CD4-positive, alpha-beta T cell treated with Interferon gamma for 1 hour (primary cell): ENCODE measurements at regions not wholly inside any gene's neighbourhood (a gene's known extent, or its start where the extent isn't known, plus 50 kb on each side); places are given as distances from the start of the nearest gene placed in this dataset.
"Not testable (repeated sequence)": the region's sequence is repeated elsewhere in the genome, so short reads cannot be mapped to it uniquely, and the experiment has no call there.

ENCODE experiments used
- DNase-seq: peaks from one replicate; pipeline ENCODE4 v3.0.0-alpha.2; 2020

DNA sequence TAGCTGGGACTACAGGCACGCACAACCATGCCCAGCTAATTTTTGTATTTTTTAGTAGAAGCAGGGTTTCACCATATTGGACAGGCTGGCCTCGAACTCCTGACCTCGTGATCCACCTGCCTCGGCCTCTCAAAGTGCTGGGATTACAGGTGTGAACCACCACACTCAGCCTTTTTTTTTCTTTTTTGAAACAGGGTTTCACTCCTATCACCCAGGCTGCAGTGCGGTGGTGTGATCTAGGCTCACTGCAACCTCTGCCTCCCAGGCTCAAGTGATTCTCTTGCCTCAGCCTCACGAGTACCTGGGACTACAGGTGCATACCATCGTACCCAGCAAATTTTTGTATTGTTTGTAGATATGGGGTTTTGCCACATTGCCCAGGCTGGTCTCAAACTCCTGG lies 280.9 kb downstream of the GOLGA6L6 start:
- not testable (repeated sequence) for DNase-seq

DNA sequence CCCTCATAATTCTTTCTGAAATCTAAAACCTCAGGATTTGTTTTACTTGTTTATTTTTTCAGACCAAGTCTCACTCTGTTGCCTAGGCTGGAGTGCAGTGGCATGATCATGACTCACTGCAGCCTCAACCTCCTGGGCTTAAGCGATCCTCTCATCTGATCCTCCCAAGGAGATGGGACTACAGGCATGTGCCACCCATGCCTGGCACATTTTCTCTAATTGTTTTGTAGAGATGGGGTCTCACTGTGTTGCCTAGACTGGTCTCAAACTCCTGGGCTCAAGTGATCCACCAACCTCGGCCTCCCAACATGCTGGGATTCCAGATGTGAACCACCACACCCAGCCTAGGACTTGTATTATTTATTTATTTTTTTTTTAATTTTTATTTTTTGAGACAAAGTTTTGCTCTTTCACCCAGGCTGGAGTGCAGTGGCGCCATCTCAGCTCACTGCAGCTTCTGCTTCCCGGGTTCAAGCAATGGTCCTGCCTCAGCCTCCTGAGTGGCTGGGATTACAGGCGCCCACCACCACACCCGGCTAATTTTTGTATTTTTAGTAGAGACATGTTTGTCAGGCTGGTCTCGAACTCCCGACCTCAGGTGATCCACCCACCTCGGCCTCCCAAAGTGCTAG lies 281.9 kb downstream of the GOLGA6L6 start:
- DNase-seq = not testable (repeated sequence)

DNA sequence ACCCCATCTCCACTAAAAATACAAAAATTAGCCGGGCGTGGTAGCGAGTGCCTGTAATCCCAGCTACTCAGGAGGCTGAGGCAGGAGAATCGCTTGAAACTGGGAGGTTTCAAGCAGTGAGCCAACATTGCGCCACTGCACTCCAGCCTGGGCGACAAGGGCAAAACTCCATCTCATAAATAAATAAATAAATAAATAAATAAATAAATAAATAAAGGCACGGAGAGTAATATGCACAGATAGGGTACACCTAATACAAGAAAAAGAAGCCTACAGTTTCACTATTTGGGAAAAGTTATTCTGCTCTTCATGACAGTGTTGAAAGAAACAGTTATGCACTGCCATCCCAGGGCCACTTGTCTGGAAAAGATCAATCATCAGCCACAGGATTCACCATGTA lies 285.2 kb downstream of the GOLGA6L6 start:
- not testable (repeated sequence) for DNase-seq

DNA sequence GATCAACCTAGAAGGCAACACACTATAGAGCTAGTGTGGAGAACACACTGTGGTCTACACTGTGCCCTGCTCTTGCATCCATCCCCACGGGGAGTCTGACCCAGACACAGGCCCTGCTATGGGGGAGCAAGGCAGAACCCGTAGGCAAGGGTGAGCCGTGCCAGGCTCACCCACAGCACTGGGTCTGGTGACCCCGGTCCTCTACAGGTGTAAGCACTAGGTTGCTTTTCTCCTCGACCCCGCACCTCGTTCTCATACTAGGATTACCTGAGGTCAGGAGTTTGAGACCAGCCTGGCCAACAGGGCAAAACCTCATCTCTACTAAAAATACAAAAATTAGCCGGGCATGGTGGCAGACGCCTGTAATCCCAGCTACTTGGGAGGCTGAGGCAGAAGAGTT lies 286.0 kb downstream of the GOLGA6L6 start:
- DNase-seq = not testable (repeated sequence)

DNA sequence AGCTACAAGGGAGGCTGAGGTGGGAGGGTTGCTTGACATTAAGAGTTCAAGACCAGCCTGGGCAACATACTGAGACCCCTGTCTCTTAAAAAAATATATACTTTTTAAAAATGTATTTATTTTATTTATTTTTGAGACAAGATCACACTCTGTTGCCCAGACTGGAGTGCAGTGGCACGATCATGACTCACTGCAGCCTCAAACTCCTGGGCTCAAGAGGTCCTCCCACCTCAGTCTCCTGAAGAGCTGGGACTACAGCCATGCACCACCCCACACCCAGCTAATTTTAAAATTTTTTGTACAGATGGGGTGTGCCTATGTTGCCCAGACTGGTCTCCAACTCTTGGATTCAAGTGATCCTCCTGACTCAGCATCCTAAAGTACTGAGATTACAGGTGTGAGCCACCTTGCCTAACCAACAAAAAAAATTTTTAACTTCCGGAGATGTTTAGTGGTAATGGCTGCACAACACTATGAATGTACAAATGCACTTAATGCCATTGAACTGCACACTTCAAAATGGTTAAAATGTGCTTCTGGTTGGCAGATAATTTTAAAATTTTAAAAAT lies 288.5 kb downstream of the GOLGA6L6 start:
- not testable (repeated sequence) for DNase-seq

DNA sequence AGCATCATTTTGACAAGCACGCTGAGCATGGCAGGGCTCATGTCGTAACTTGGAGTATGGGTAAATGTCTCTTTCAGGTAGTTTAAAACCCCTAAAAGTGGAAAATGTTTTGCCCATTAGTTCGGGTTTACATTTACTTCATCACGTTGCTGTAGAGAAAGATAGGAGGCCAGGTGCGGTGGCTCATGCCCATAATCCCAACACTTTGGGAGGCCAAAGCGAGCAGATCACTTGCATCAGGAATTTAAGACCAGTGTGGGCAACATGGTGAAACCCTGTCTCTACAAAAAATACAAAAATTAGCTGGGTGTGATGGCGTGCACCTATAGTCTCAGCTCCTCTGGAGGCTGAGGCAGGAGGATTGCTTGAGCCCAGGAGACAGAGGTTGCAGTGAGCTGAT lies 289.6 kb downstream of the GOLGA6L6 start:
- DNase-seq = not testable (repeated sequence)

DNA sequence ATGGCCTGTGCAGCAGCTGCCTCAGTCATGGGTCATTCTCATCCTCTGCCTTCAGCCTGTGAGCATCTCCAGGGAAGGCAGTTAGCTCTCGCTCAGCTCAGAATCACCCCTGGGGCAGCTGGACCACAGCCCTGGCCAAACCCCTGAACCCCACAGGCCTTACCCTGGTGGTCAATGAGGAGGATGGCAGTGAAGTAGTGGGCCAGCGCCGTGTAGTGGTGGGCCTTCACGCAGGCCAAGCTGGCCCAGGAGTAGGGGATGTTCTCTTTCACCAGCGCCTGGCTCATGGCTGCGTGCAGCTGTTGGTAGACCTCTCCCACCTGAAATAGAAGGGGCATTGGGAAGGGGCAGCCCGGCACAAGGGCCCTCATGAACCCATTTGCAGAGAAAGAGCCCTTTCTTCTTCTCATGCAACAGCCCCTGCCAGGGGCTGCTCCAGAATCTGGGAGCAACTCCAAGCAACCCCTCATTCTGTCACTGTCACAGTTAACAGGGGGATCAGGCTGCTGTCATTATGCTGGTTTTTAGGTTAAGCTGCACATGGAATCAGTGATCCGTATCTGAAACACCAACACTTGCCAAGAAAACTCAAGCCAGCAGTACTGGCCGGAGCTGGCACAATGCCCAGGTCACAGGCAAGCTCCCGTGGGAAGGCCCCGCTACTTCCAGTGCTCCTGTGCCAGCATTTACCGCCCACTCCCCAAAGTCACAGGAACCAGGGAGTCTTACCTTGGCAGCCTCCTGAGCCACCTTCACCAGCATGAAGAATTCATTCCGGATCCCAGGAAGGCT lies 290.2 kb downstream of the GOLGA6L6 start:
- not testable (repeated sequence) for DNase-seq

DNA sequence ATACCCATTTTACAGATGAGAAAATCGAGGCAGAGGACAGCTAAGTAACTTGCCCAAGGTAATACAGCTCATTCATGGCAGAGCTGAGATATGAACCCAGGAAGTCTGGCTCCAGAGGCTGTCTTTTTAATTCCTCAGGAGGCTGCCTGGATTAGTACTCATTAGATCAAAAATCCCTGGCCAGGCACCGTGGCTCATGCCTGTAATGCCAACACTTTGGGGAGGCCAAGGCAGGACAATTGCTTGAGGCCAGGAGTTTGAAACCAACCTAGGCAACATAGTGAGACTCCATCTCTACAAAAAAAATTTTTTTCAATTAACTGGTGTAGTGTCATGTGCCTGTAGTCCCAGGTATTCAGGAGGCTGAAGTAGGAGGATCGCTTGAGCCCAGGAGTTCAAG lies 291.4 kb downstream of the GOLGA6L6 start:
- not testable (repeated sequence) for DNase-seq

DNA sequence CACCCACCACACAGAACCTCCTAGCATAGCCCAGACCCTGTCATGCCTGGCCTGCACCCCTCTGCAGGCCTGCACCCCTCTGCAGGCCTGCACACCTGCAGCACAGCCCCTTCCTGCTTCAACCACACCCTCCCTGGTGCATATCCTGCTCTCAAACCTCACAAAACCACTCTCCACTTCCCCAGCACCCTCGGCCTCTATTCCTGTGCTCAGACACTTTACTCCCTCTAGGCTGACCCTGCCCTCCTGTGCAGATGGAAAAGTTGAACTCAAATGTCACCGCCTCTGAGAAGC lies 292.0 kb downstream of the GOLGA6L6 start:
- not testable (repeated sequence) for DNase-seq

DNA sequence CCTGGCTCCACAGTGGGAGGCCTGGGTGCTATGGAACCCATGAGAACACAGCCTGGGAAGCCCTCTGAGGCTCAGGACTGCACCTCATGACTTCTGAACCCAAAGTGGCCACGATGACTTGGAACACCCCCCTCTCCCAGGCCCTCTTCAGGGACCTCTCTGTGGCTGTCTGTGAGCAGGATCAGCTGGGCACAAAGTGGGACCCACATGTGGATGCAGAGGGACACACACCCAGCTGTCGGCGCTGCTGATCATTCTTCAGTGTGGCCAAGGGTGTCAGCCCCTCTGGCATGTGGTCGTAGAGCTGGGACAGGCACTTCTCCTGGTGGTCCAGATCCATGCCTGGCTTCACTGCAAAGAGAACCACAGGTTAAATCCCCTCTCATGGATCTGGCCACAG lies 293.2 kb downstream of the GOLGA6L6 start:
- not testable (repeated sequence) for DNase-seq

DNA sequence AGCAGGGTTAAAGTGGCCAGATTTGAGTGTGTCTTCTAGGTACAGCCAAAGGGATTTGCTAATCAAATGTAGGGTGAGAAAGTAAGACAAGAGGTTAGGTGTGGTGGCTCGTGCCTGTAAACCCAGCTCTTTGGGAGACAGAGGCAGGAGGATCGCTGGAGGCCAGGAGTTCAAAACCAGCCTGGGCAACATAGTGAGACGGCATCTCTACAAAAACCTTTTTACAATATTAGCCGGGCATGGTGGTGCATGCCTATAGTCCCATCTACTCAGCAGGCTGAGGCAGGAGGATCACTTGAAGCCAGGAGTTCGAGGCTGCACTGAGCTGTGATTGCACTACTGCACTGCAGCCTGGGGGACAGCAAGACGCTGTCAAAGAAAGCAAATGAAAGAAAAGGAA lies 294.5 kb downstream of the GOLGA6L6 start:
- DNase-seq = not testable (repeated sequence)

DNA sequence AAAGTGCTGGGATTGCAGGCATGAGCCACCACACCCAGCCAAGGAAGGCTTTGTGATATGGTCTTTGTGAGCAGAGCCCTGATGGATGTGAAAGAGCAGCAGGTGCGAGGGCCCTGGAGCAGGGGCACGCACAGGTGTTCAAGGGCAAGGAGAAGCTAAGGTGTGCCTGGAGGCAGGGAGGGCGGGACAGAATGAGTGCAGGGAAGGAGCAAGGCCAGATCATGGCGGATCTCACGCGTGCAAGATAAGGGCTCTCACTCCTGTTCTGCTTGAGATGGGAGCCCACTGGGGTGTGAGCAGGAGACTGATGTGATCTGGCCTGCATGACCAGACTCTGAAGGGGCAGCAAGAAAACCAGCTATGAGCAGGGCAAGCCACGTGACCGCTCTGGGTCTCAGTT lies 295.0 kb downstream of the GOLGA6L6 start:
- not testable (repeated sequence) for DNase-seq

DNA sequence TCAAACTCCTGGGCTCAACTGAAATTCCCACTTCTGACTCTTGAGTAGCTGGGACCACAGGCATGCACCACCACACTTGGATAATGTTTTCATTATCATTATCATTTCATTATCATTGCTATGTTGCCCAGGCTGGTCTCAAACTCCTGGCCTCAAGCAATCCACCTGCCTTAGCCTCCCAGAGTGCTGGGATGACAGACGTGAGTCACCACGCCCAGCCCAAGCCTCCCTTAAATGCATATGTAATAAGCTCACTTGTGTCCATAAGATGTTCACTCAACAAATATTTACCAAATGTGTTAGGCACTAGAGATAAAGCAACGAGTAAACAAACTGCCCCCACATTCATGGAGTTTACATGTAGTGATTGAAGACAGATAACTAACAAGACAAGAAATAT lies 295.7 kb downstream of the GOLGA6L6 start:
- DNase-seq = not testable (repeated sequence)

DNA sequence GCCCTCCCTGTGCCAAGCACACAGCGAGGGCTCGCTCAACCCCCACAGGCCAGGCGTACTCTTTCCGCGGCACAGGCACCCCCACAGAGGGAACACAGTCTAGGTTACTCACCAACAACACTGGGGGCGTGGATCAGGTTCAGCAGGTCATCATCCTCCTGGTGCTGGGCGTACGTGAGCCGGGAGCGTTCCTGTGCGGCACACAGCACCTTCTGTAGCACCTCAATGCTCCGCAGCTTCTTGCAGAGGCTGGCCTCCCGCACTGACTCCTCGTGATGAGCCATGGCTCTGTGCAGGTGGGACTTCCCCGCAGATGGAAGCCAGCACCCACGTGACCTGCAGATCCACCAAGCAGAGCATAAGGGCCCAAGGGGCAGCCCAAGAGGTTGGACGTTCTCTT lies 296.8 kb downstream of the GOLGA6L6 start:
- not testable (repeated sequence) for DNase-seq

DNA sequence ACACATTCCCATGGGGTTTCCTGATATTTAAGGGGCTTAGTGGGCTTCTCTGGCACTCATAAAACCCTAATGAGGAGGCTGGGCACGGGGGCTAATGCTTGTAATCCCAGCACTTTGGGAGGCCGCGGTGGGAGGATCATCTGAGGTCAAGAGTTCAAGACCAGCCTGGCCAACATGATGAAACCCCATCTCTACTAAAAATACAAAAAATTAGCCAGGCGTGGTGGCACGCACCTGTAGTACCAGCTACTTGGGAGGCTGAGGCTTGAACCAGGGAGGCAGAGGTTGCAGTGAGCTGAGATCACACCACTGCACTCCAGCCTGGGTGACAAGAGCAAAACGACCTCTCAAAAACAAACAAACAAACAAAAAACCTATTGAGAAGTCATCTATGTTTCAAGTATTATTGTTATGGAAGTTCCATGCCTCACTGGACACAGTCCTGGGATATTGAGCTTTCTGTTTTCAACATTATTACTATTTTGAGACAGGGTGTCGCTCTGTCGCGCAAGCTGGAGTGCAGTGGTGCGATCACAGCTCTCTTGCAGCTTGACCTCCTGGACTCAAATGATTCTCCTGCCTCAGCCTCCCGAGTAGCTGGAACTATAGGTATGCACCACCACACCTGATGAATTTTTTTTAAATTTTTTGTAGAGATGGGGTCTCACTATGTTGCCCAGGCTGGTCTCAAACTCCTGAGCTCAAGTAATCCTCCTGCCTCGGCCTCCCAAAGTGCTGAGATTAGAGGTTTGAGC lies 297.9 kb downstream of the GOLGA6L6 start:
- not testable (repeated sequence) for DNase-seq

DNA sequence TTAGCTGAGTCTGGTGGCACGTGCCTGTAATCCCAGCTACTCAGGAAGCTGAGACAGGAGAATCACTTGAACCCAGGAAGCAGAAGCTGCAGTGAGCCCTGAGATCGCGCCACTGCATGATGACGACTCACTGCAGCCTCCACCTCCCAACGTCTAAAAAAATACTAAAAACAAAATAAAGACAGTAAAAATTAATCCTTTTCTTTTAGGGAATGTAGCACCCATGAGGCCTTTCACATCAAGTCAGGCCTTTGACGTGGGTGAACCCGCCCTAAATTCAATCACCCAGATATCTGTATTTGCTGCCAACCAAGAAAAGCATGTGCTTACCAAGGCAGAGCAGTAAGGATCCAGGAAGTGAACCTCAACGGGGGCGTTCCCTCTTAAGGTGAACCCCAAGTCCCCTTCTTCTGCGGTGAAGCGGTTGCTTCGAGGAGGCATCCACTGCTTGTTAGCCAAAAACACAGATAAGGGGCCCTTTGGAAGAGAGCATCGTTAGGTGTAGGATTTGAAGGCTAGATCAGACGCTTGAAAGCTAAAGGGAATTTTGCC lies 301.2 kb downstream of the GOLGA6L6 start:
- not testable (repeated sequence) for DNase-seq

DNA sequence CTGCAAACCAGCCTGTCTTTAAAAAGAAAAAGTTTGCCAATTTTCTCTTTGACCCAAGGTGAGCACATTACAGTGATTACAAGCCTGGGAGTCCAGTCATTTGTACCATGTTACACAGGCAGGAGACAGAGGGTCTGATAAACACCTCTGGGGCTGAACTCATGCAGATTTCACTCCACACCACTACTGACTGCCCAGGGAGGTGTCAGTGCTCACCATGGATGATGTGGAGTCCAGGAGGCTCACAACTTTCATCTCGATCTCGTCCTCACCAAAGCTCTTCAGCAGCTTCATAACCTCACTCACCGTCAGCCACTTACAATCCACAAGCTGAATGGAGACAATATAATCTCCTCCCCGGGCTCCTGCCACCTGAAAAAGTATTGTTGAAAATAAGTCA lies 302.4 kb downstream of the GOLGA6L6 start:
- DNase-seq = not testable (repeated sequence)

DNA sequence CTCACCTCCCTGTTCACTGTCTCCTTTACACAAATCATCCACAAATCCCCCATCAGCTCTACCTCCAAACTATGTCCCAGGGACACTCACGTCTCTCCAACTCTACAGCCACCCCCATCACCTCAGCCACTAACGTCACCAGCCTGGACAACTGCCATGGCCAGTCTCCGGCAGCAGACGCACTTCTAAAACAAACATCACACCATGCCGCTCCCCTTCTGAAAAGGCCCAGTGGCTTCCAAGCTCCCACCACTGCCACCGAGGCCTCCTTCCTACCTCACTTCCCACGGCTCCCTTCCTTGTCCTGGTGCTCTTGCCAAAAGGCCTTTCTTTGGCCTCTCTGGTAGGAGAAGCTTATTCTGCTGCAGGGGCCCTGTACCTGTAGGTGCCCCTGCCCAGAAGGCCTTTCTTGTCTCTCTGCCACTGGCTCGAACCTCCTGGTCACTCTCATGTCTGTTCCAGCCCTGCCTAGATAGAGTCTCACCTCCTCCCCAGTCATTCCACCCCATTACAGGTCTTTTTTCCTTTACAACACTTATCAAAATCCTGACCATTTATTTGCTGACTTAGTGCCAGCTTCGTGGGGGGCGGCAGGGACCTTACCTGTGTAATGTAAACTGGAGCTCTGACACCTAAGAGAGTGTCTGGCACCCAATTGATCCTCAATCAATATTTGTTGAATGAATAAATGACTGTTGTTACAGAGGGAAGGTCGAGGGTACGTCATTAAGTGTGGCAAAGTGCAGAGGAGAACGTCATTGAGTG lies 304.2 kb downstream of the GOLGA6L6 start:
- not testable (repeated sequence) for DNase-seq

DNA sequence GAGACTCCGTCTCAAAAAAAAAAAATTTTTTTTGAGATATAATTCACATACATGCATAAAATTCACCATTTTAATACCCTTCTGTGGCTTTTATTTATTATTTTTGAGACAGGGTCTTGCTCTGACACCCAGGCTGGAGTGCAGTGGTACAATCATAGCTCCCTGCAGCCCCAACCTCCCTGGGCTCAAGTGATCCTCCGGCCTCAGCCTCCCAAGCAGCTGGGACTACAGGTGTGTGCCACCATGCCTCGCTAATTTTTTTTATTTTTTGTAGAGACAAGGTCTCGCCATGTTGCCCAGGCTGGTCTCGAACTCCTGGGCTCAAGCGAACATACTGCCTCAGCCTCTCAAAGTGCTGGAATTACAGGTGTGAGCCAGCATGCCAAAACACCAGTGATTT lies 305.9 kb downstream of the GOLGA6L6 start:
- DNase-seq = not testable (repeated sequence)

DNA sequence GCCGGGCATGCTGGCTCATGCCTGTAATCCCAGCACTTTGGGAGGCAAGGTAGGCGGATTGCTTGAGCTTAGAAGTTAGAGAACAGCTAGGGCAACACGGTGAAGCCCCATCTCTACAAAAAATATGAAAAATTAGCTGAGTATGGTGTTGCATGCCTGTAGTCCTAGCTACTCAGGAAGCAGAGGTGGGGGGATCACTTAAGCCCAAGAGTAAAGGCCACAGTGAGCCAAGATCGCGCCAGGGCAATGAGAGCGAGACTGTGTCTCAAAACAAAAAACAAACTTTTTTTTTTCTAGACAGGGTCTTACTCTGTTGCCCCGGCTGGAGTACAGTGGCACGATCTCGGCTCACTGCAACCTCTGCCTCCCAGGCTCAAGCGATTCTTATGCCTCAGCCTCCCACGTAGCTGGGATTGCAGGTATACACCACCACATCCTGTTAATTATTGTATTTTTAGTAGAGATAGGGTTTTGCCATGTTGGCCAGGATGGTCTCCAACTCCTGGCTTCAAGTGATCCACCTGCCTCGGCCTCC lies 307.5 kb downstream of the GOLGA6L6 start:
- DNase-seq = not testable (repeated sequence)

DNA sequence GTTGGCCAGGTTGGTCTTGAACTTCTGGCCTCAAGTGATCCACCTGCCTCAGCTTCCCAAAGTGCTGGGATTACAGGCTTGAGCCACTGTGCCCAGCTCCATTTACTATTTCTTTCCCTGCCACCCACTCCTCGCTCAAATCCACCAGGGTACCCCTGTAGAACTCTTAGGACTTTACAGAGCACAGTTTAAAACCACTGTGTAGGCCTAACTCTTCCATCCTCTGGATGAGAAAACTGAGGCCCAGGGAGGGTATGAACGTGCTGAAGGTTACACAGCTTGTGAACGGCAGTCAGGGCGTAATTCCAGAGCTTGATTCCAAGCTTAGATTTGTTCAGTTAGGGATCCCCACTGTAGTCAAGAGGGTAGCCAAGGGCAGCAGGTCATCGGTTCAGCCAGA lies 309.1 kb downstream of the GOLGA6L6 start:
- DNase-seq = not testable (repeated sequence)

DNA sequence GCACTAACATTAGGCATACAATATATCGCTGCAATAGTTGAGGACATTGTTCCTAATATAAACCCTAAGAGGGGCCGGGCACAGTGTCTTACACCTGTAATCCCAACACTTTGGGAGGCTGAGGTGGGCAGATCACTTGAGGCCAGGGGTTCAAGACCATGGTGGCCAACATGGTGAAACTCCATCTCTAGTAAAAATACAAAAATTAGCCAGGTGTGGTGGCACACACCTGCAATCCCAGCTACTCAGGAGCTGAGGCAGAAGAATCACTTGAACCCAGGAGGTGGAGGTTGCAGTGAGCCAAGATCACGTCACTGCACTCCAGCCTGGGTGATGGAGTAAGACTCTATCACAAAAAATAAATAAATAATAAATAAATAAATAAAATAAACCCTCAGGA lies 310.9 kb downstream of the GOLGA6L6 start:
- not testable (repeated sequence) for DNase-seq
